NT2/D1 (cell line): ENCODE measurements at regions not wholly inside any gene's neighbourhood (a gene's known extent, or its start where the extent isn't known, plus 50 kb on each side); places are given as distances from the start of the nearest gene placed in this dataset.

Experiments
- DNase-seq: peaks from one replicate; pipeline ENCODE4 v3.0.0-alpha.2; 2011; ENCODE audit warnings: low read depth, low spot score
- H3K27me3 ChIP-seq: 2 replicates; pipeline ENCODE4 v1.6.0; 2011; ENCODE audit warnings: mild to moderate bottlenecking; ENCODE audit not compliant: insufficient read length, insufficient read depth
- H3K36me3 ChIP-seq: 2 replicates; pipeline ENCODE4 v1.6.1; 2011; ENCODE audit warnings: mild to moderate bottlenecking, low read length, mixed read lengths; ENCODE audit not compliant: insufficient read depth, insufficient read length
- H3K4me1 ChIP-seq: 2 replicates; pipeline ENCODE4 v1.5.1; 2011; ENCODE audit not compliant: insufficient read depth, insufficient read length
- H3K4me3 ChIP-seq: 2 replicates; pipeline ENCODE4 v1.5.1; 2011; ENCODE audit warnings: low read depth; ENCODE audit not compliant: insufficient read length
- H3K9ac ChIP-seq: 2 replicates; pipeline ENCODE4 v1.6.0; 2011; ENCODE audit warnings: low read depth; ENCODE audit not compliant: insufficient read length
- H3K9me3 ChIP-seq: 2 replicates; pipeline ENCODE4 v1.5.1; 2011; ENCODE audit warnings: mild to moderate bottlenecking, low read length; ENCODE audit not compliant: insufficient read depth
- SUZ12 ChIP-seq: IDR thresholded peaks from 2 replicates; pipeline ENCODE4 v1.6.1; 2011; ENCODE audit not compliant: insufficient read length, insufficient read depth; ENCODE audit errors: extremely low read depth
- YY1 ChIP-seq: IDR thresholded peaks from 2 replicates; pipeline ENCODE4 v1.6.1; 2011; ENCODE audit not compliant: insufficient read length, insufficient read depth
- ZNF274 ChIP-seq: IDR thresholded peaks from 2 replicates; pipeline ENCODE4 v1.6.1; 2011; ENCODE audit warnings: mild to moderate bottlenecking, low read depth, low read length

- H3K27me3 ChIP-seq, result no peaks in the 10 kb centered on the region
- TF ChIP-seq ZNF274 (no peak), SUZ12 (no peak), YY1 (no peak)
- no peak overlapping the region for H3K9ac ChIP-seq
- no peaks in the 10 kb centered on the region for H3K36me3 ChIP-seq
- no peak for DNase-seq
- no peak overlapping the region for H3K4me3 ChIP-seq
- no peaks in the 10 kb centered on the region for H3K4me1 ChIP-seq
- H3K9me3 ChIP-seq, result no peaks in the 10 kb centered on the region
Measured at GRCh38 chr18:30106356-30106755, 936.2 kb downstream of the DSC3 start.

GRCh38 chr18:30103881-30104280, 938.7 kb downstream of the DSC3 start:
- H3K27me3 ChIP-seq, result no peaks in the 10 kb centered on the region
- no peaks in the 10 kb centered on the region for H3K4me1 ChIP-seq
- H3K9me3 ChIP-seq, result no peaks in the 10 kb centered on the region
- no peaks in the 10 kb centered on the region for H3K36me3 ChIP-seq
- H3K9ac ChIP-seq, result no peak overlapping the region
- no peak for DNase-seq
- TF ChIP-seq YY1, result no peak
- no peak overlapping the region for H3K4me3 ChIP-seq

GRCh38 chr18:30096796-30097195, 945.7 kb downstream of the DSC3 start:
- no peaks in the 10 kb centered on the region for H3K9me3 ChIP-seq
- no peaks in the 10 kb centered on the region for H3K27me3 ChIP-seq
- no peak overlapping the region for H3K9ac ChIP-seq
- no peak for TF ChIP-seq ZNF274
- no peak overlapping the region for H3K4me3 ChIP-seq
- no peaks in the 10 kb centered on the region for H3K4me1 ChIP-seq
- no peaks in the 10 kb centered on the region for H3K36me3 ChIP-seq
- no peak for DNase-seq

- no peak overlapping the region for H3K4me3 ChIP-seq
- DNase-seq, result no peak
- no peaks in the 10 kb centered on the region for H3K36me3 ChIP-seq
- TF ChIP-seq YY1 (no peak), SUZ12 (no peak), ZNF274 (no peak)
- H3K9ac ChIP-seq, result no peak overlapping the region
- no peaks in the 10 kb centered on the region for H3K27me3 ChIP-seq
- H3K9me3 ChIP-seq, result no peaks in the 10 kb centered on the region
- H3K4me1 ChIP-seq, result no peaks in the 10 kb centered on the region
Measured at GRCh38 chr18:30094556-30094955, 948.0 kb downstream of the DSC3 start.

GRCh38 chr18:30093376-30093775, 949.2 kb downstream of the DSC3 start:
- no peak for DNase-seq
- H3K9me3 ChIP-seq, result no peaks in the 10 kb centered on the region
- H3K36me3 ChIP-seq, result no peaks in the 10 kb centered on the region
- H3K4me3 ChIP-seq, result no peak overlapping the region
- H3K4me1 ChIP-seq, result no peaks in the 10 kb centered on the region
- H3K27me3 ChIP-seq, result no peaks in the 10 kb centered on the region
- H3K9ac ChIP-seq, result no peak overlapping the region
- no peak for TF ChIP-seq YY1
- no peak for TF ChIP-seq SUZ12
- no peak for TF ChIP-seq ZNF274

- Histone ChIP-seq H3K9me3 (no peaks in the 10 kb centered on the region), H3K9ac (no peak overlapping the region), H3K4me1 (no peaks in the 10 kb centered on the region), H3K36me3 (no peaks in the 10 kb centered on the region), H3K27me3 (no peaks in the 10 kb centered on the region), H3K4me3 (no peak overlapping the region)
- no peak for DNase-seq
- no peak for TF ChIP-seq SUZ12
- no peak for TF ChIP-seq ZNF274
- no peak for TF ChIP-seq YY1
Measured at GRCh38 chr18:30088238-30089015, 954.1 kb downstream of the DSC3 start.

- no peaks in the 10 kb centered on the region for H3K9me3 ChIP-seq
- H3K27me3 ChIP-seq, result no peaks in the 10 kb centered on the region
Measured at GRCh38 chr18:30086351-30086750, 956.2 kb downstream of the DSC3 start.

GRCh38 chr18:30081122-30081521, 961.4 kb downstream of the DSC3 start:
- Histone ChIP-seq H3K9me3 (no peaks in the 10 kb centered on the region), H3K9ac (no peak overlapping the region), H3K4me3 (no peak overlapping the region), H3K4me1 (no peaks in the 10 kb centered on the region), H3K36me3 (no peaks in the 10 kb centered on the region), H3K27me3 (no peaks in the 10 kb centered on the region)
- no peak for DNase-seq
- TF ChIP-seq SUZ12, result no peak
- TF ChIP-seq YY1, result no peak
- no peak for TF ChIP-seq ZNF274

More at GRCh38 chr18:30086351-30086750, 956.2 kb downstream of the DSC3 start:
- H3K4me1 ChIP-seq, result no peaks in the 10 kb centered on the region
- H3K4me3 ChIP-seq, result no peak overlapping the region
- no peak for DNase-seq
- H3K9ac ChIP-seq, result no peak overlapping the region
- no peaks in the 10 kb centered on the region for H3K36me3 ChIP-seq
- no peak for TF ChIP-seq SUZ12
- TF ChIP-seq ZNF274, result no peak
- TF ChIP-seq YY1, result no peak
